Stimulated activated CD4-positive, alpha-beta T cell treated with anti-CD3 and anti-CD28 coated beads, TNF-alpha, amount 100 ng/mL, for 48 hours (primary cell): ENCODE measurements at regions not wholly inside any gene's neighbourhood (a gene's known extent, or its start where the extent isn't known, plus 50 kb on each side); places are given as distances from the start of the nearest gene placed in this dataset.

Experiments used
- DNase-seq, 3 donors: peaks; one replicate each; pipeline ENCODE4 v3.0.0-alpha.2; 2020; ENCODE audit warnings: low read depth in 3 of 3

DNA sequence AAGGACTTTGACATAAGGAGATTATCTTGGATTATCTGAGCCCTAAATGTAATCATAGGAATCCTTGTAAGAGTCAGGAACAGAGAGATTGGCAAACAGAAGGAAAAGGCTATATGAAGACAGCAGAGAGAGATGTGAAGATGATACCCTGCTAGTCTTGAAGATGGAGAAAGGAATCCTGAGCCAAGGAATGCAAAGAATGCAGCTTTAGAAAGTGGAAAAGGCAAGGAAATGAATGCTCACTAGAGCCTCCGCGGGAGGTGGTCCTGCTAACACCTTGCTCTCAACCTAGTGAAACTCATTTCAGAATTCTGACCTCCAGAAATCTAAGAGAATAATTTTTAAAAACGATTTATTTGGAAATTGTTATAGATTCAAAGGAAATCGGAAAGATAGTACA lies 117.1 kb downstream of the TBXT start:
- DNase-seq: no peak

DNA sequence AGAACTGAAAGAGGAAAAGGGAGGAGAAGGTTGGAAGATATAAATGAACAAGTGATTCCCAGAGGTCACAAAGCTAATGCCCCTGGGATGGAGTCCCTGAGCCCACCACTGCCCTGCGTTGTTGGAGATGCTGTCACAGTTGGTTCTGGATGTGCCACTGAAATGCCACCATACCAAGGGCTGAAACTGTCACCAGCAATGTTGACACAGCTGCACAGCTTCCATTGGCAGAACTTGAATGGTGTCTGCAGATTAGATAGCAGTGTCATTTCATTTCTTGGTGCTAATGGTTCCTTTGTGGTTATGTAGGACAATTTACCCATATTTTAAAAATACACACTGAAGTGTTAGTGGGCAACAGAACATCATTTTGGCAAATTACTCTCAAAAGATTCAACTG lies 120.7 kb downstream of the TBXT start:
- DNase-seq: no peak

DNA sequence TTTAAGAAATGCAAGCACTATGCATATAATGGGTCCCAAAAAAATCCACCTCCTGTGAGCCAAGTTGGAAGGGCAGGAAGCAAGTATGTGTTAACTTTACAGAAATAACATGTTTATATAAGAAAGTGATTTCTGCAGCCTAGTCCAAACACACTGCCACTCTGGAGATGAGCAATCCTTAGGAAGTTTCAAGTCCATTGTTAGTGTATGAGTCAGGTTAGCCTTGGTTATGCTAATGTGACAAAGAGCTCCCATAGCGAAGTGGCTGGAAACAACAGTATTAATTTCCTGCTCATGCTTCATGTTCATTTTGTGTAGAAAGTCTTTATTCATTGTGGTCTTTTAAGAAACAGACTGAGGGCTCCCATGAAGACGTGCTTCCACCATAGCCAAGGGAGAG lies 121.4 kb downstream of the TBXT start:
- DNase-seq: no peak

DNA sequence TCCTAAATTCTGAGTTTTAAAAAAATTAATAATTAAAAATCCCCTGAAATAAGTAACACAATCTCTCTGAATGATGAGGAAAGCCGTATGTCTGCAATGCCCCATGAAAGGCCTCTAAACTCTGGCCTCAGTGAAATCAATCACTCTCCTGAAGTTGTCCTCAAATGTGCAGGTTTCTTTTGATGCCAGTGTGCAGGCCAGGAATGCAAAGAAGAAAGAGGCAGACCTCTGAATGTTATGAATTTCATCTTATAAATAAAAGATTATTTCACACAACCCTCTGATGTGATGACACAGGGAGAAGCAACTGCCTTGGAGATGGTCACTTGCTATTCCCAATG lies 121.8 kb downstream of the TBXT start:
- DNase-seq: no peak

DNA sequence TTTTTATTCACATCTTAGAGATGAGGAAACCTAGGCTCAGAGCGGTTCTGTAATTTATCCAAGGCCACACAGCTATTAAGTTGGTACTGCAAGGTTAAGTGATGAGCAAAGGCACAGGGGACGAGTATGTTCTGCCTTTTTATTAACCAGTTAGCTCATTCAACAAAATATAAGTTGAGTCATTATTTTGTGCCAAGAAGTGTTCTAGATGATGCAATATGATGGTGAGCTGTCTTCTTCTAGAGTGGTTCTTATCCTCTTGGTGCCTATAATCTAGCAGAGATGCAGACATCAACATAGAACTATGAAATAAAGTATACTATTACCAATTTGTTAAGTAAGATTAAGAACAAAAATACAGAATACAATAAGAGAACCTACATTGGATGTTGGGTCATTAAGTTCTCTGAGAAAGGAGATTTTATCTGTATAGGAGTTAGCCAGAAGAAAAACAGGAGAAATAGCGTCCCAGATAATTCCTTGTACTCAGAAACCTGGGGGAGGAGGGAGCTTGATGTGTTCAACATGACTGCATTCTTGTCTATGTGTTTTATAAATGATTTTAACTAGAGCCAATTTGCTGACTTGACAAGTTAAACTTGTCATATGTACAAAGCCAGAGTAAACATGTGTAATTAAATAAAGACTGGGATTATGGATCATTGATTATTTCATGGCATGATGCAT lies 122.3 kb downstream of the TBXT start:
- DNase-seq: no peak

DNA sequence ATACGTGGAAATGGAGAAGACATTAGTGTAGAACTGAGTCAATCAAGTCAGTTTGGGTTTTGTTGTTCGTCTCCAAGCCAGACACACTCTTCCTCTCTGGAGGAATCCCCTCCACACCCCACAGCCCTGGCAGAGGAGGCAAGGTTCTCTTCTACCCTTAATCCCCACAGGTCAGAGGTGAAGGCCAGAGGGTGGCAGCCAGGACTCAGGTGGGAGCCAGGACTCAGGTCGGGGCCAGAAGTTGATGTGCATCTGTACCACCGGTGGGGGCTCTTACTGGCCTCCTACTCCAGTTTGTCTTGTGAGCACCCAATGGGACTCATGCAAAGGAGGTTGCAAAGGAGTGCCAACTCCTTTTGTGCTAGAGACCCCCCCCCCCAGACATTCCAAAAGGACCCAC lies 126.4 kb downstream of the TBXT start:
- no peak for DNase-seq

DNA sequence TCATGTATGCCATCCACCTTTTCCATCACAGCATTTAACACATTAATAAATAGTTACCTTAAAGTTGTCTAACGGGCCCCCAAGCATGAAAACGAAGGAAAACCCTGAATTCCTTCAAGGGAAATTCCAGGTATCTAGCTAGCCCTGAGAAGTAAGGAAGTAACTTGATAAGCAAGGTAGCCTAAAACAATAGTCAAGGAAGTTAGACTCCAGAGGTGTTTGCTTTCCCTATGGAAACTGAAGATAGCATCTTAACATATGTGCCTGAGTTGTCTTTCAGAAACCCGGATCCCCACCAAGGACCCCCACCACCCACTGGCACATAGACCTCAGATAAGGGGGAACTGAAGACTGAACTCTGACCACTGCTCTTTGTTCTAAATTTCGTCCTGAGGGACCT lies 127.4 kb downstream of the TBXT start:
- DNase-seq: no peak

DNA sequence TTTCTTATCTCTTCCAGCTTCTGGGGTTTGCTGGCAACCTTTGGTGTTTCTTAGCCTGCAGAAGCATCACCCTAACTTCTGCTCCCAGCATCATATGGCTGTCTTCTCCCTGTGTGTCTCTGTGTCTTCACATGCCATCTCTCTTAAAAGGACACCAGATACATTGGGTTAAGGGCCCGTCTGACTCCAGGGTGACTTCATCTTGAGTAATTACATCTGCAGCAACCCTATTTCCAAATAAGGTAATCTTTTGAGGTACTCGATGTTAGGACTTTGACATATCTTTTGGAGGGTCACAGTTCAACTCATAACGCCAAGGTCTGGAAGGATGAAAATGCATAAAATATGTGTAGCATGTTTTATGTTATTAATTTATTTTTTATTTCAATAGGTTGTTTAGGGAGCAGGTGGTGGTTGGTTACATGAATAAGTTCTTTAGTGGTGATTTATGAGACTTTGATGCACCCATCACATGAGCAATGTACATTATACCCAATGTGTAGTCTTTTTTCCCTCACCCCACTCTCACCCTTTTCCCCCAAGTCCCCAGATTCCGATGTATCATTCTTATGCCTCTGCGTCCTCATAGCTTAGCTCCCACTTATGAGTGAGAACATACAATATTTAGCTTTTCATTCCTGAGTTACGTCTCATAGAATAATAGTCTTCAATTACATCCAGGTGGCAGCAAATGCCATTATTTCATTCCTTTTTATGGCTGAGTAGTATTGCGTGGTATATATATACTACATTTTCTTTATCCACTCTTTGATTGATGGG lies 131.1 kb downstream of the TBXT start:
- DNase-seq: no peak

DNA sequence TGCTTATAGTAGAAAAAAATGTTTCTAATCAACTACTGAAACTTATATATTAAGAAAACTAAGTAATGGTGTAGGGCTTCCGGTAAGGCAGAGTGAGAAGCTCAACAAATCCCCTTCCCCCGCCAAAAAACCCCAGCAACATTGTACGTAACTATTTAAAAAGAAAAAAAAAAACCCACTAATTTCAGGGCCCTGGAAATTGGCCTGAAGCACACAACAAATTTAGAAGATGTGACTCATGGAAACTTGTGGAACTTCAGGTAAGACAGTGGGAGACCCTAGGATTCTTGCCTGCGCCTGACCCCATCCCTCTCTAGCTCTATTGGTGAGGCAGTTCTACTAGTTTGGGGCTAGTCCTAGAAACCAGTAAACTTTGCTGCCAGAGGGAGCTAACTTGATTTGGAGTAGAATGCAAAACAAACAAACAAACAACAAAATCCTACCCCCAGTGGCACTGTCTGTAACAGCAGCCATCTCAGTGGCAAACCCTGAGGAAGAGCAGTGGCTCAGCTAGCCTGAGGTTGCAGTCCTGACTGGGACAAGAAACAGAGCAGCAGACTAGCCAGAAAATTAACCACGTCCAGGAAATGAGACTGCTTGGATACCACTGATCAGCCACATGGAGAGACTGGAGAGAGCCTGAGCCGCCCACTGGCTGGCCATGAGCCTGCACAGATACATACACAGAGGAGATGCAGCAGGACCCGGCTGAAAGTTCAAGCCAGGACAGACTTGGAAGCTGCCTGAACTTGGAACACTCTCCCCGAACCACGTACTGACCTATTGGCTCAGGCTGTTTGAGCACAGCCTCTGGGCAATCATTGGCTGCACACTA lies 135.1 kb downstream of the TBXT start:
- no peak for DNase-seq

DNA sequence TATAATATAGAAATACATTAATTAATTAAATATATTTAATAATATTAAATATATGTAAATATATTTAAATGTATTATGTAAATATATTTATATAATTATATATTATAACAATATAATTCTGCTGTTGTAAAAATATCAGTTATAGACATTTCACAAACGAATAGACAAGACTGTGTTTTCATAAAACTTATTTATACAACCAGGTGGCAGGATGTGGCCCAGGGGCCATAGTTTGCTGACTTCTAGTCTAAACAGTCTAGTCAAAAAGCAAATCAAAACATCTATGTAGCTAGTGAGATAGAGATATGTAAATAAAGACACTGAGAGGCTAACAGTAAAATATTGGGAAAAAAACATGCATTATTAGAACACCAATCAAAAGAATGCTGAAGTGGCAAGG lies 136.4 kb downstream of the TBXT start:
- no peak for DNase-seq

DNA sequence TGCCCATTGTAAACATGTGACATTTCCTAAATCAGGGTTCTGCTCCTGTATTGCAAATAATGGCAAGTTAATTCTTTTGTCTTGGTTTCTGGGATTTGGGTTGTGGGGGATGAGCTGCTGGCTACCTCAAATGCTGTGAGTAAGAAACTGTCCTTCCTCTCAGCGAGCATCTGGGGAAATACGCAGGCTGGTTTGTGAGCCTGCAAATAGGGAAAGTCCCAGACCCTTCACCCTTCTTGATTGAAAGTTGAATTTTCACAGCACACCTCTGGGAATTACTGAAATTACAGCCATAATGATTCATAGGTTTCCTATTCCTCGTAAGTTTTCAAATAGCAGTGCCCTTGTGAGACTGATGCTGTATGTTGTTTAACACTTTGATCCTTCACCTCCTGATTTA lies 138.1 kb downstream of the TBXT start:
- no peak for DNase-seq

DNA sequence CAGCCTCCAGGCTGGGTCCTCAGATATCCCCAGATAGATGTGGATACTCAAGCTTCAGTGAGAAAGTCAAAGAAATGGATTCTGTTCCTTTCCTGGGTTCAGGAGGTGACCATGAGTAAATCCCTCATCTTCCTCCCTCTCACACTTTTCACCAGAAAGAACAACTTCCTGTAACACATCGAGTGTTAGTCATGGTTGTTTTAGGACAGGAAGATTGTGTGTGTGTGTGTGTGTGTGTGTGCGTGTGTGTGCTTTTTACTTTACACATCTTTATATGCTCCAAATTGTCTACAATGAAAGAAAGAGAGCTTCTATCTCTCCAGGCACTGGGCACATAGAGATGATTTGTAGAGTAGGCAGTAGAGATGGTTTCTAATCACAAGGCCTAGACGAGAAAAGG lies 139.9 kb downstream of the TBXT start:
- no peak for DNase-seq

DNA sequence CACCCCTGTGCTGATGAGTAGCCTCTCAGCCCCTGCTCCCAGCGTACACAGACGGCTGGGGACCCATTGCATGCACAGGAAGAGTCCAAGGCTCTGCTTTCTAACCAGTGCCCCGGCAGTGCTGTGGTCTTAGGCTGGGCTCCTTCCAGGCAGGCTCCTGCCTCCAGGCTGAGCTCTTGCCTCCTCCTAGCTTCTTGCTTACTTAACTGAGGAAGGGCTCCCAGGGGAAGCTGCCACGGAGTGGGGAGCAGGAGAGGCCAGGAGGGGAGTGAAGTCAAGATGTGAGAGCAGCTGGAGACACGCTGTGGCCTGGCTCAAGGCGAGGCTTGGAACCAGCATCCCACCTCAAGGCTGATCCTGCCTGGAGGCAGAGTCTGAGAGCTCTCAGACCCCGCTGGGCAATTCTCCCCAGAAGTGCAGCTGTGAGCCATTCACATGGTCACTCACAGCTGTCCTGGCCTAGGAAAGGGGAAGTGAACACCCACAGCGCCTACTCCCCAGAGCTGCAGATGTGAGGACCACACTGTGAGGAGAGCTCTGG lies 141.0 kb downstream of the TBXT start:
- DNase-seq: no peak

DNA sequence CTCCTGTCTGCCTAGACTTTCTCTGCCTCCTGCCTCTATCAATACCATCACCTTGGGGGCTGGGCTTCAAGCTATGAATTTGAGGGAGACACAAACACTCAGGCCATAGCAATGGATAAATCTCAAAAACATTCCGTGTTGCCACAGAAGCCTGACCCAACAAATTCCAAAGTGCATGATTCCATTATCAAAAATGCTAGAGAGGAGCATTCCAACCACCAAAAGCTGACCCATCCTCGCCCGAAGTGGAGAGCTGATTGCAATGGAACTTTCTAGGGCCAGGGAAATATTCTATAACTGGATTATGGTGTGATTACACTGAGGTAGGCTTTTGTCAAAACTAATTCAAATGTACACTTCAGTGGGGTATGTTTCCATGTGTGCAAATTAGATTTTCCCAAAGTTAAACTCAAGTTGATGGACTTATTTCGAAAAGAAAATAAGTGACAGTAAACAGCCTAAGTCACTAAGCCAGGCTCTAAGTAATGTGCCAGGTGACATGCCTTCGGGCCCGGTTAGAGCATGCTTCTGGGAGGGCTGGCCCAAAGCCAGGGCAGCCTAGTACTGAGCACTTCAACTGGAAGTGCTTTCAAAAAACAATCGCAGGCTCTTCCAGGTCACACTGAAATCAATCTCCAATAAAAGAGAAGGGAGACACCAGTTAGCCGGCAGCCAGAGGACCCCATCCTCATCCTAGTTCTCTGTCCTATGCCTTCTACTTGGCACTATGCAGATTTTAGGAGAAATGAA lies 142.3 kb downstream of the TBXT start:
- DNase-seq: no peak

DNA sequence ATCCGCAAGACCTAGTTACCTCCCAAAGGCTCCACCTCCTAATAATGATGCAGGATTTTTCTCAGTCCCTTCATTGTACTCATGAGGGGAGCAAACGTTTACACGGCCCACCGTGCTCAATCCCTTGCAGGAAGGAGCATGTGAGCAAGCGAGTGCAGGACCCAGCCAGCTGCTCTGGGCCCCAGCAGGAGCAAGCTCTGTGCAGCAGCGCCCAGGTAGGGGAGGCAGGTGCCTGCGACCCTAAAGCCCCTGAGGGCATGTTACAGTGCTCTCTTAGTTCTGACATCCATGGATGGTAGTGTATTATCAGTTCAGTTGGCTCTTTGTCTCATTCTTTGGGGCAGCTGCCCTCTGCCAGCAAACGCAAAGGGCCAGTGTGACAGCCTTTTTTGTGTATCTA lies 143.4 kb downstream of the TBXT start:
- no peak for DNase-seq

DNA sequence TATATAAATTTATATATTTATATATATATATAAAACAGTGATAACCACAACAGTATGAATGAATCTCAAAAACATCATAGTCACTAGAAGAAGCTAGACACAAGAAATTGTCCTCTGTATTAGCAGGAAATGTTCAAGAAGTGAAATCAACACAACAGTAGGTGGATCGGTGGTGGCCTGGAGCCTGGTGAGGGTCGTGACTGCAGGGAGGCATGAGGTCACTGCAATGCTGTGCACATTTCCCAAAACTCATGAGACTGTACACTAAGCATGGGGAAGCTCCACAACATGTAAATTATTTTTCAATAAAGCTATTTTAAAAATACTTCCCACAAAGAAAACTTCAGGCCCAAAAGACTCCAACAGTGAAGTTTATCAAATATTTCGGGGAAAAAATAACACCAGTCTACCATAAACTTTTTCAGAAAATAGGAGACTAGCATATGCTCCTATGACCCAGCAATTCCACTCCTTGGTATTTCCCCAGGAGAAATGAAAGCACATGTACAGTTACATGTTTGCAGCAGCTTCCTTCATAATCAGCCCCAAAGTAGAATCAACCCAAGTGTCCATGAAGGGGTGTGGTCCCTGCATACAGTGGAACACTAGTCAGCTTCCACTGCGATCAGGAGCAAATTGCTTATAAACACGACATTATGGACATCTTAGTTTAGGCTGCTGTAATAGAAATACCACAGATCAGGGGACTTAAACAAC lies 144.2 kb downstream of the TBXT start:
- no peak for DNase-seq

DNA sequence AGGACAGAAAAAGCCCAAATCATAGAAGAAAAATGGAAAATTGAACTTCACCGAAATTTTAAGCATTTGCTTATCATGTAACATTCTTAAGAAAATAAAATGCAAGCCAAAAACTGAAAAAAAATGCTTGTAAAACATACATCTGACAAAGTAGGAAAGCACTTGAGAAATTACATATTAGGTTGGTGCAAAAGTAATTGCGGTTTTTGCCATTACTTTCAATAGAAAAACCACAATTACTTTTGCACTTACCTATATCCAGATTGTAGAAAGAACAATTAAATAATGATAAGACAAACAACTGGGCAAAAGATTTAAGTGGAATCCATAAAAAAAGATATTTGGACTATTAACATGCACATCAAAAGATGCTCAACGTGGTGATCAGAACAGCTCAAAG lies 146.2 kb downstream of the TBXT start:
- DNase-seq: no peak

DNA sequence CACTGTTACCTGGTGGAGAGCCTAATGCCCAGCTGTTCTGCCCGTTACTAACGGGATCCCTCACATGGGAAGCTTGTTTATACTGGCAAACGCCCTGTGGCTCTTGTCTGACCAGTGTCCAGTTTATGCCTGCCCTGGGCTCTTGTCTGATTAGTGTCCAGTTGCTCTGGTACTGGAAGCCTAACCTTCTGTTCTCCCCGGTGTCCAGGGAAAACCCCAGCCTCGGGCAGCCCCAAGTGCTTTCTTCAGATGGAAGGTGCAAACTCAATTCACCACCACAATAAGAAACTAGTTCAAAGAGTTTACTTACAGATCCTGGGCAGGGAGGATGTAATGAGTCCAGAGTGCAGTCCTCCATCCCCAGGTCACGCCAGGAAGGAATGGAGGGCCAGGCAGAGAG lies 148.4 kb downstream of the TBXT start:
- DNase-seq: no peak

DNA sequence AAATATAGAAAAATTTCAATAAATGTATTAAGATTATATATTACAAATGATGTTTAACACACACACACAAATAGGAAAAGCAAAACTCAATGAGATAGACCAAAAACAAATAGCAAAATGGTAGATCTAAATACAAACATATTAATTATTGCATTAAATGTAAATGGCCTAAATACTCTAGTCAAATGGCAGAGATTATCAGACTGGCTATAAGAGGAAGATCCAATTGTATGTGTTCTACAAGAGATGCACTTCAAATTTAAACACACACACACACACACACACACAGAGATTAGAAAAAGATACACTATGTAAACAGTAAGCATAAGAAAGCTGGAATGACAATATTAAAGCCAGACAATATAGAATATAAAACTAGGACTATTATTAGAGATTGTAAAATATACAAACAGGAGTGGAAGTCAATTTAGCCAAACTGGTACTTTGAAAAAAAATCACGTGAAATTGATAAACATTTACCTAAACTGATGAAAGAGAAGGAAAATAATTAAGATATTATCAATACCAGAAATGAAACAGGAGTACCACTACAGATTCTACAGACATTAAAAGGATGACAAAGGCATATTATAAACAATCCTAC lies 150.5 kb downstream of the TBXT start:
- DNase-seq: no peak

DNA sequence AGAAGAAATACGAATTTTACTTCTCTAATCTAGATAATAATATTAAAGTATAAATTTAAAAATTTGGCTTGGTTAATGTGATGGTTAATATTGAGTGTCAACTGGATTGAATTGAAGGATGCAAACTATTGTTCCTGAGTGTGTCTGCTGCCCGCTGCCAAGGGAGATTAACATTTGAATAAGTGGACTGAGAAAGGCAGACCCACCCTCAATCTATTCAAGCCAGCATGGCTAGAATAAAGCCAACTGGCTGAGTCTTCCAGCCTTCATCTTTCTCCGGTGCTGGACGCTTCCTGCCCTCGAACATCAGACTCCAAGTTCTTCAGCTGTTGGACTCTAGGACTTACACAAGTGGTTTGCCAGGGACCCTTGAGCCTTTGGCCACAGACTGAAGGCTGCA lies 152.7 kb downstream of the TBXT start:
- no peak for DNase-seq
